Epithelial cell of esophagus (primary cell): ENCODE measurements at regions not wholly inside any gene's neighbourhood (a gene's known extent, or its start where the extent isn't known, plus 50 kb on each side); places are given as distances from the start of the nearest gene placed in this dataset.
A peak's percentile ranks its signal among the peaks of the same experiment; 100 is the strongest.

Experiments
- DNase-seq: peaks from one replicate; pipeline ENCODE4 v3.0.0; 2010; ENCODE audit warnings: low read depth
- H3K4me3 ChIP-seq: 2 replicates; pipeline ENCODE4 v1.5.1; 2011; ENCODE audit warnings: mild to moderate bottlenecking, low read length, control low read depth
- TF ChIP-seq, protein P1 (sequence below): IDR thresholded peaks from 2 replicates; pipeline ENCODE4 v1.5.1; 2011; ENCODE audit warnings: low read depth, mild to moderate bottlenecking, low read length, control low read depth, inconsistent platforms; ENCODE audit not compliant: insufficient read depth; ENCODE audit errors: missing control alignments

DNA sequence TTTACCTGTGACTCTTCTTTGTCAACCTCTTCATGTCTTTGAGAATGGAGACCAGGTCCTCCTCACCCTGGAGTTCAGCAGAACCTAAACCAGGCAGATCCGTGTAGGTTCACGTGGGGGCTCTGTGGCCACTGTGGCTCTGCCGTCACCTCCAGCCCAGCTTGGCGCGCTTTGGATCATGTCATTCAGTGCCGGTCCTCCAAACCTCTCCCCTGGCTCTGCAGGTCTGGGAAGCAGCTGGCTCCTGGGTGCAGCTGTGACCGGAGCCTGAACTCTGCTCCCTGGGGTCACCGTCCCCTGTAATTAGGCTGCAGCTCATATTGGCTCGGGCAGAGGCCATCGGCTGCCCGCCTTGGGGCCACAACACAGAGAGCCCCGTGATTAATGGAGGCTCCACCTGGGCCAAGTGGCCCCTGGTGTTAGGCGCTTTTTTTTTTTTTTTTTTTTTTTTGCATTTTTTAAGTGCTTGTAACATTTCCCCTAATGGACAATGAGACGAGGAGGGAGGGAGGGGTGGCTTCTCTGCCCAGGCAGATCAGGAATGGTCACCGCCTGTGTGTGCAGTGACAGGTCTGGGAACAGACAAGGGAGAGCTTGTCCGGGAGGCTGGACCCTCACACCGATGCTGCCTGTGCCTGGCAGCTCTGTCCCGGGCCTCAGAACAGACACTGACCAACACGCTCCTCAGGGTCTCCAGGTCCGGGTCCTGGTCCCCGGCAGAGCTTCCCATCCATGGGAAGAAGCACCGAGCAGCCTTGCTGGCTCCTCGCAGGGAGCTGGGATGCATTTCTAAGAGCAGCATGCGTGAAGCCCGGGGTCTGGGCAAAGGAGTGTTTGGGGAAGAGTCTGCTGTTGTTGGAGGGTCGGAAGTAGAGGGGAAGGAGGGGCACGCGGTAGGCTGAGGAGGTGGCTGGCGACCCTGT is 247.9 kb downstream of the SEC14L1 start:
- H3K4me3 ChIP-seq: no peak overlapping the region
- no peak for DNase-seq
- TF ChIP-seq, protein P1, sequence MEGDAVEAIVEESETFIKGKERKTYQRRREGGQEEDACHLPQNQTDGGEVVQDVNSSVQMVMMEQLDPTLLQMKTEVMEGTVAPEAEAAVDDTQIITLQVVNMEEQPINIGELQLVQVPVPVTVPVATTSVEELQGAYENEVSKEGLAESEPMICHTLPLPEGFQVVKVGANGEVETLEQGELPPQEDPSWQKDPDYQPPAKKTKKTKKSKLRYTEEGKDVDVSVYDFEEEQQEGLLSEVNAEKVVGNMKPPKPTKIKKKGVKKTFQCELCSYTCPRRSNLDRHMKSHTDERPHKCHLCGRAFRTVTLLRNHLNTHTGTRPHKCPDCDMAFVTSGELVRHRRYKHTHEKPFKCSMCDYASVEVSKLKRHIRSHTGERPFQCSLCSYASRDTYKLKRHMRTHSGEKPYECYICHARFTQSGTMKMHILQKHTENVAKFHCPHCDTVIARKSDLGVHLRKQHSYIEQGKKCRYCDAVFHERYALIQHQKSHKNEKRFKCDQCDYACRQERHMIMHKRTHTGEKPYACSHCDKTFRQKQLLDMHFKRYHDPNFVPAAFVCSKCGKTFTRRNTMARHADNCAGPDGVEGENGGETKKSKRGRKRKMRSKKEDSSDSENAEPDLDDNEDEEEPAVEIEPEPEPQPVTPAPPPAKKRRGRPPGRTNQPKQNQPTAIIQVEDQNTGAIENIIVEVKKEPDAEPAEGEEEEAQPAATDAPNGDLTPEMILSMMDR: no peak

DNA sequence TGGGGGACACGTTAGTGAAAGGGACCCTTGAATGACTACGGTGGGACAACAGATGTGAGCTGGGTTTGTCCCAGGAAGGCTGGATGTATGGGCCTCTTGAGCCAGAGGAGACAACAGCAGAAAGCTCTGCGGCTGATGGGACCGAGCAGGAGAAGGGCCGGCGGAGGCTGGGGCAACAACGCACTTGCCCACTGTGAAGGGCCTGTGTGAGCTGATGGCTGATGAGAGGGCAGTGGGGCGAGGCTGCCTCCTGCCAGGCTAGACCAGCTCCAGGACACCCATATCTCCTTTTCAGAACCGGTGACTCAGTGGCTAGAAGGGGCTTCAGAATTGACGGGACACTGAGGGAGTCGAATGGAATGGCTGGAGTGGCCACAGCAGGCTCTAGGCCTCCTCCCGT is 250.1 kb downstream of the SEC14L1 start:
- H3K4me3 ChIP-seq: no peak overlapping the region

DNA sequence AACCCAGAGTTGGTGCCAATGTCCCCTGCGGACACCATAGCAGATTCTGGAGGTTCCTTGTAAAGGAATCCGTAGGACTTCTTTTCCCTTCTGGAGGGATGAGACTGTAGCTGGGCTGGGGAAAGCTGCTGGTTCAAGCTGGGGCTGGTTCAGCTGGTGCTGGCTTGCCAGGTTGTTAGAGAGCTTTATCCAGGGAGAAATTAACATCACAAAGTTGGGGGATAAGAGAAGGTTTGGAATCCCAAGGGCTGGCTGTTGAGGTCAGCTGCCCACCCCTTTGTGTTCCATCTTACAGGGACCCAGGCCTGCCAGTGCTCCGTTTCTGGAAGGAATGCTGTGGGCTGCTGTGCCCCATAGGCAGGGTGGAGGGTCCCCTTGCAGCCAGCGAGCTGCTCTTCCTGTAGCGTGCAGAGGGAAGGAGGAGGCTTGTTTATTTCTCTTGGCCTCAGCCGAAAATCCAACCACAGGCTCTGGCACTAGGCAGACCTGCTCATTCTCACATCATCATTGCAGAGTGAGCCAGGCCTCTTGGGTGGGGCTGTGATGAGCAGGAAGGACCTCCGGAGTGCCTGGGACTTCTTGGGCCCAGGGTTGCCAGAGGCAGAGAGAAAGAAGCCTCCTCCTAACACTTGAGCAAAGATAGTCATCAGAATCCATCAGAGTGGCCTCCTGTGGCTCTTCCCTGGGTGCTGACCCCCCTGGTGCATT is 251.1 kb downstream of the SEC14L1 start:
- DNase-seq: peak; percentile 53
- TF ChIP-seq, protein P1: no peak
- no peak overlapping the region for H3K4me3 ChIP-seq

More for the DNA sequence above, 250.1 kb downstream of the SEC14L1 start:
- TF ChIP-seq, protein P1: no peak
- no peak for DNase-seq

DNA sequence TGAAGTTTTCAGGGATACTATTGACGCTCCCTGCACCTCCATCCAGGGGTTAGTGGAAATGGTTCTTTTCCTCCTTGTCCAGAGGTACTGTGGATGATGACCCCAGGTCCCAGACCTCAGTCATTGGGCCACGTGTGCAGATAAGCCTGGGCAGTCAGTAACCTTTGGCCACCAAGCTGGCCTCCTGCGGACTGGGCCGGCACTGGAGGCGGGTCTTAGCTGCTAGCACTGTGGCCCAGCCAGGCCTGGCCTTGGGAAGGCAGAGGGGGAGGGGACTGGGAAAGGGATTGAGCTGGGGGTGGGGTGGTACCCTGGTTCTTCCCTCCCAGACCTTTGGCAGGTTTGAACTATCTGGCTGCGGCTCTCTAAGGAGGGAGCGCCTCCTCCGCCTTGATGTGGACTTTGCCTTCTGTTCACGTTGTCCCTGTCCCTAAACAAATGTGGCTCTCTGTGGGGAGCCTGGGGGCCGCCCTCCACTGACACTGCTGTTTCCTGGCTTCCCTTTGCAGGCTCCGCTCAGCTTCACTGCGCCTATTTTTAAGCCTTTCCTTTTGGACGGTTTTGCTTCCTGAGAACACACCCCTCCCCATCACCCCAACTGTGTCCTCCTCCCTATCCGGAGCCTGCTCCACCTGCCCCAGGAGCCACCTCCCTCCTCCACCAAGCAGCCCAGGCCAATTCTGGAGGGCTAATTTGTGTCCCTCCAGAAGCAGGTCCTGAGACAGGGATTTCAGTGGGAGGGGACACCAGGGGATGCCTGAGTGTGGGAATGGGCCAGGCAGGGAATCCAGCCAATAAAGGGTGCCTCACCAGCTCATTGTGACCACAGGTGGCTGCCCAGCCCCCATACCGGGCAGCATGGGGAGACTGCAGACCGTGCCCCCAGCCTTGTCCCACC is 251.9 kb downstream of the SEC14L1 start:
- no peak overlapping the region for H3K4me3 ChIP-seq
- TF ChIP-seq, protein P1: no peak
- no peak for DNase-seq

DNA sequence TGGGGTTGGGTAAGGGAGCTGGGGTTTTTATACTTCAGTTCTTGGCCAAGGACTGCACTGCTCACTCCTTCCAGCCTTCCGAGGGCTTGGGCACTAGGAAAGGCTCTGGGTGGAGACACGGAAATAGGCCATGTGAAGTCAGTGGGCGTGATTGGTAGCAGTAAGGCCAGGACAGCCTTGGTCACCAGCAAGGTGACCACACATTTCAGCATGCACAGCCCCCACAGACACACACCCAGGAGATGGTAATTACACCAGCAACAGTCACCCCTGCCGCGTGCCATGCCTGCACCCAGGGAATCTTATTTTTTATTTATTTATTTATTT is 252.5 kb downstream of the SEC14L1 start:
- TF ChIP-seq, protein P1: no peak
- DNase-seq: no peak
- no peak overlapping the region for H3K4me3 ChIP-seq

DNA sequence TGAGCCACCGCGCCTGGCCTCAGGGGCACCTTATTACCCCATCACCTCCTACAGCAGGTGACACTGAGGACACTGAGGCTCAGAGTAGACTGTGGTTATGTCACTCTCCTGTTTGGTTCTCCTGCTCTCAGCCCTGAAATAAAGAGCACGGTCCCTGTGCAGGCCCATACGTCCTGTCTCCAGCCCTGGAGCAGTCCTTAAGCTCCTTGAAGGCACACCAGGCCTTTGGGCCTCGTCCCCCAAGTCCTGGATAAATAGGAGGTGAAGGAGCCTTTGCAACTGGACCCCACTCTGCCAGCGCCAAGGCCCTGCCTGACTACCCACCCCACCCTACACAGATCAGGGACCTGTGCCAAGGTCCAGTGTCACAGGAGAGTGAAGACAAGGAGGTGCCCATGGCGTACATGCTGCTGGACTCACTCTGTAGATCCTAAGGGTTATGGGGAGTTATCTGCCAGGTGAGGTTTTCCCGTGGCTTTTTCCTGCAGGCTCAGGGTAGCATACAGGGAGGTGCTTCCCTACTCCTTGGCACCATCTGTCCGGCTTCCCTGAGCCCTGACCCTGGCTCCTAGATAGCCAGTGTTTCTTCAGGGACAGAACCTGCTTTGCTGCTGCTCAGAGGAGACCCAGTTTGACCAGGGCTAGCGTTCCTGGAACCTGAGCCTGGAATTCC is 253.2 kb downstream of the SEC14L1 start:
- H3K4me3 ChIP-seq: no peak overlapping the region
- DNase-seq: no peak
- TF ChIP-seq, protein P1: no peak
